ENCODE measurements at regions not wholly inside any gene's neighbourhood (a gene's known extent, or its start where the extent isn't known, plus 50 kb on each side); places are given as distances from the start of the nearest gene placed in this dataset.

DNA sequence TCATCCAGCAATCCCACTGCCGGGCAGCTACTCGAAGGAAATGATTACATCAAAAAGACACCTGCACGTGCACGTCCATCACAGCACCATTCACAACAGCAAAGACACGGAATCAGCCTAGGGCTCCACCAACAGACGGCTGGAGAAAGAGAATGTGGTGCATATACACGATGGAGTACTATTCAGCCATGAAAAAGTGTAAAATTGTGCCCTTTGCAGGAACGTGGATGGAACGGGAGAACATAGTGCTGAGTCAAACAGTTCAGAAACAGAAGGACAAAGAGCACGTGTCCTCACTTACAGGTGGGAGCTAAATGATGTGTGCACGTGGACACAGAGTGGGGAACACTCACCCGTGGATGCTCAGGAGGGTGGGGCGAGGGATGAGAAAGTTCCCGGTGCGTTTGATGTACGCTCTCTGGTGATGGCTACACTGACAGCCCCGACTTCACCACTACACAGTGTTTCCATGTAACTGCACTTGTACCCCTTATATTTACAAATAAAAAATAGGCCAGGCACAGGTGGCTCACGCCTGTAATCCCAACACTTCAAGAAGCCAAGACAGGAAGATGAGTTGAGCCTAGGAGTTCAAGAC, 92.0 kb downstream of the PDGFA start:
- Mint-ChIP-seq H3K27ac (no peak overlapping the region), H3K4me3 (no peak overlapping the region), H3K27me3 (no peaks in the 10 kb centered on the region), H3K9me3 (no peaks in the 10 kb centered on the region), H3K4me1 (no peaks in the 10 kb centered on the region), H3K36me3 (no peaks in the 10 kb centered on the region)
- ATAC-seq (ENCODE audit: low read depth) (no peak), DNase-seq (no peak)
- POLR2A ChIA-PET: interaction anchor here (0.6 kb wide), 1 partner anchor 82 kb away, joined by 3 read pairs; no protein-coding TSS in a partner anchor

GRCh38 chr7:428387-428786, 91.3 kb downstream of the PDGFA start:
- no peak overlapping the region for H3K27ac Mint-ChIP-seq
- no peaks in the 10 kb centered on the region for H3K27me3 Mint-ChIP-seq
- no peak overlapping the region for H3K4me3 Mint-ChIP-seq
- no peaks in the 10 kb centered on the region for H3K4me1 Mint-ChIP-seq
- no peak for DNase-seq
- H3K36me3 Mint-ChIP-seq: no peaks in the 10 kb centered on the region
- POLR2A ChIA-PET: interaction anchor here (0.6 kb wide), 1 partner anchor 83 kb away, joined by 3 read pairs; no protein-coding TSS in a partner anchor
- ATAC-seq (ENCODE audit: low read depth): no peak
- no peaks in the 10 kb centered on the region for H3K9me3 Mint-ChIP-seq

- H3K4me1 Mint-ChIP-seq: no peaks in the 10 kb centered on the region
Observed at GRCh38 chr7:428927-429827, 90.5 kb downstream of the PDGFA start.

DNA sequence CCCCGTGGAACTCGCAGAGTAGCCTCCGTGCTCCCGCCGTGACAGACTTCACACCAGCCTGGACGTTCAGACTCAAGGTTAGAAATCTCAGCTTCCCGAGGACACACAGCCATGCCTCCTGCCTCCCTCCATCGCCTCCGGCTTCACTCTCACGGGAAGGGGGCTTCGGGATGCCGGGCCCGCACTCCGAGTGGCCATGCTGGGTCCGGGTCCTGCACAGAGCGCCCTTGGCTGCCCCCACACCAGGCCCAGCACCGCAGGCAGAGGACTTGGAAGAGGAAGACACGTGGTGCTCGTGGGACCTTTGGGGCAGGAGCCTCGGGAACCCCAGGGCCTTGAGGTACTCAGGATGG, 89.8 kb downstream of the PDGFA start:
- H3K27me3 Mint-ChIP-seq: no peaks in the 10 kb centered on the region
- H3K27ac Mint-ChIP-seq: no peak overlapping the region
- DNase-seq: no peak
- no peaks in the 10 kb centered on the region for H3K4me1 Mint-ChIP-seq
- H3K9me3 Mint-ChIP-seq: no peaks in the 10 kb centered on the region
- H3K36me3 Mint-ChIP-seq: no peaks in the 10 kb centered on the region
- ATAC-seq (ENCODE audit: low read depth): no peak
- H3K4me3 Mint-ChIP-seq: no peak overlapping the region
- POLR2A ChIA-PET: no interaction called here

More at GRCh38 chr7:428927-429827, 90.5 kb downstream of the PDGFA start:
- ATAC-seq (ENCODE audit: low read depth) (no peak), DNase-seq (no peak)
- Mint-ChIP-seq H3K27me3 (no peaks in the 10 kb centered on the region), H3K27ac (no peak overlapping the region), H3K4me3 (no peak overlapping the region), H3K9me3 (no peaks in the 10 kb centered on the region), H3K36me3 (no peaks in the 10 kb centered on the region)
- POLR2A ChIA-PET: no interaction called here

DNA sequence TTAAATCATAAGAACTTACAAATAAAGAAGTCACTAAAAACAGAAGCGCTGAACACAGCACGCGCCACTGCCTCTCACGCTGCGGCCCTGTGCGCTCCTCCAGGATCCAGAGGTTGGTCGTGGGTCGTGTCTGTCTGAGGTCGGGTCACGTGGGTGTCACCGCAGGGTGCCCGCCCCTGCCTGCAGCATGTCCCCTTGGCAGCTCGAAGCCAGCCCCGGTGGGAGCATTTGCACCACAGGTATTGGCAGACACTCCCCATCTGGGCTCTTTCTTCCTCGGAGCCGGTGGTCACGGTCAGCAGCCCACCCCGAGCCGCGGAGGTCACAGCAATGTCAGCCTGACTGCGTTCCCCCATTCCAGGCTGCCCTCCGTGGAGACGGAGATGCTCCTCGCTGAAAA, 88.6 kb downstream of the PDGFA start:
- no peak for DNase-seq
- no peak overlapping the region for H3K27ac Mint-ChIP-seq
- POLR2A ChIA-PET: no interaction called here

DNA sequence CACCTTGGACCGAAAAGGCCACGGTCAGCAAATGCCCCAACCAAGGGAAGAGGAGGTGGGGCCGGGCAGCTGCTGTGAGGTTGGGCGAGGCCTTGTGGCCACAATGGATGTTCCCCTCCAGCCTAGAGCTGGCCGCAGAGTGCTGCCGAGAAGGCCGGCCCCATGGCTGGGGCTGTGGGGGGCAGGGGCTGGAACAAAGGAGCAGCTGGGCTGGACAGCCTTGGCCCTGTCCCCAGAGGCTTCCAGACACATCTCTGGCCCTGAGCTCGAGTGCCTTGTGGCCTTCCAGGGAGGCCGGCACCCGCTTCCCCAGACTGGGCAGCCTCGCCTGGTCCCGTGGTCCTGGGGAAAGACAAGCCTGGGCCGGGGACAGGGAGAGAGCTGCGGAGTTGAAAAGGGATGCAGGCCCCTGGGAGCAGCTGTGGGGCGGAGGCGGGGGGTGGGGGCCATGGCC, 88.0 kb downstream of the PDGFA start:
- Mint-ChIP-seq H3K4me3 (no peak overlapping the region), H3K4me1 (no peaks in the 10 kb centered on the region), H3K27me3 (no peaks in the 10 kb centered on the region), H3K36me3 (no peaks in the 10 kb centered on the region), H3K27ac (no peak overlapping the region), H3K9me3 (no peaks in the 10 kb centered on the region)
- DNase-seq: no peak
- POLR2A ChIA-PET: no interaction called here
- ATAC-seq (ENCODE audit: low read depth): no peak

More for the DNA sequence above, 88.6 kb downstream of the PDGFA start:
- H3K9me3 Mint-ChIP-seq: no peaks in the 10 kb centered on the region
- no peak overlapping the region for H3K4me3 Mint-ChIP-seq
- no peaks in the 10 kb centered on the region for H3K4me1 Mint-ChIP-seq
- ATAC-seq (ENCODE audit: low read depth): no peak
- H3K36me3 Mint-ChIP-seq: no peaks in the 10 kb centered on the region
- H3K27me3 Mint-ChIP-seq: no peaks in the 10 kb centered on the region

- H3K27ac Mint-ChIP-seq: no peak overlapping the region
- ATAC-seq (ENCODE audit: low read depth): no peak
- no peaks in the 10 kb centered on the region for H3K27me3 Mint-ChIP-seq
- H3K4me3 Mint-ChIP-seq: no peak overlapping the region
- DNase-seq: no peak
- no peaks in the 10 kb centered on the region for H3K36me3 Mint-ChIP-seq
- POLR2A ChIA-PET: no interaction called here
- no peaks in the 10 kb centered on the region for H3K9me3 Mint-ChIP-seq
- H3K4me1 Mint-ChIP-seq: no peaks in the 10 kb centered on the region
Observed at GRCh38 chr7:432256-432655, 87.4 kb downstream of the PDGFA start.

DNA sequence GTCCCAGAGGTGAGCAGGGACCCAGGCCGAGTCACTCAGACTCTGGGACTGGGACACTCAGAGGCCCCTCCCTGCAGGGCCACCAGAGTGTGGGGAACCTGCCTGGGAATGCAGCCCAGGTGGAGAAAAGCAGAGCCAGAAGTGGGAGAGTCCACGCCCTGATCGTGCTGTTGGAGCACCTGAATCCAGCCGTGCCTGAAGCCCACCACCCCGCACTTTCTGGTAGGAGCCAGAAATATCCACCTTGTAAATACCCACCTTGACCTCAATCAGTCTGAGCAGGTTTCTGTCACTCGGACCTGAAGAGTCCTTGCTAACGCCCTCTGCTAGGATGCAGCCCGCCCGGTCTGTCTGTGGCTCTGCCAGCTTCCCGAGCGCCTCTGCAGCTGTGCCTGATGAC, 86.7 kb downstream of the PDGFA start:
- H3K4me3 Mint-ChIP-seq: no peak overlapping the region
- H3K9me3 Mint-ChIP-seq: no peaks in the 10 kb centered on the region
- ATAC-seq (ENCODE audit: low read depth) (no peak), DNase-seq (no peak)
- H3K27ac Mint-ChIP-seq: no peak overlapping the region
- POLR2A ChIA-PET: no interaction called here
- no peaks in the 10 kb centered on the region for H3K27me3 Mint-ChIP-seq
- H3K36me3 Mint-ChIP-seq: no peaks in the 10 kb centered on the region
- no peaks in the 10 kb centered on the region for H3K4me1 Mint-ChIP-seq

- Mint-ChIP-seq H3K36me3 (no peaks in the 10 kb centered on the region), H3K27ac (no peak overlapping the region), H3K27me3 (no peaks in the 10 kb centered on the region), H3K9me3 (no peaks in the 10 kb centered on the region), H3K4me3 (no peak overlapping the region), H3K4me1 (no peaks in the 10 kb centered on the region)
- no peak for DNase-seq
- ATAC-seq (ENCODE audit: low read depth): no peak
- POLR2A ChIA-PET: no interaction called here
Observed at GRCh38 chr7:433558-433957, 86.1 kb downstream of the PDGFA start.

- Mint-ChIP-seq H3K36me3 (no peaks in the 10 kb centered on the region), H3K27me3 (no peaks in the 10 kb centered on the region), H3K27ac (no peak overlapping the region), H3K4me3 (peak overlapping the region; percentile 7), H3K4me1 (no peaks in the 10 kb centered on the region), H3K9me3 (no peaks in the 10 kb centered on the region)
- POLR2A ChIA-PET: no interaction called here
- no peak for ATAC-seq (ENCODE audit: low read depth)
- DNase-seq: no peak
Observed at GRCh38 chr7:434891-435629, 84.6 kb downstream of the PDGFA start.

DNA sequence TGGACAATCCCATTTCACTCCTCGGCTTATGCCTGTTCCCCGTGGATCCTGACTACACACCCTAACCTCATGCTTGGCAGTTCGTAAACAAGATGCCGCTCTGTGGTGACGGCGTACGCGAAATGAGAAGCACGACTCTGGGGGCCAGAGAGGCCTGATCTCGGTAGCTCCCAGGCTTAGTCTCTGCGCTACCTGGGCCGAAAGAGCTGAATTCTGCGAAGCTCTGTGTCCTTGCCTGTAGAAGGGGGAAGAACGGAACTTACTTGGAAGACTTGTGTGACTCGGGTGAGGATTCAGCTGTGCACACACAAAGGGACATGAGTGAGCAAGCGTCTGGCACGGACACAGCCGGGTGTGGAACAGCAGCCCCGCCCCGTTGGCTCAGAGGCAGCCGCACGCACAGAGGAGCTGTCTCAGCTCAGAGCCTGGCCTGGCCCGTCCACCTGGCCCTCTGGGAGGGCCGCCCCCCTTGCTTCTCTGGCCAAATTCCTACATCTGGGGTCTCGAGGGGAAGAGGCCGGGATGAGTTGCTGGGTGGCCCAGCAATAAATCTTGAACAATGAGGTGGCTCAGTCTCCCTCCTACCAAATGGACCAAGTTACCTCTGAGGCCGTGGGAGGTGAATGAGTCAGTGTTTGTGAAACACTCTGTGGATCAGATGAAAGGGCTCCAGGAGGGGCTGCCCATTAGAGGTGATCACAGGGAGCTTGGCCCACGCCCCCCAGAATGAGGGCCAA, 83.8 kb downstream of the PDGFA start:
- no peak for ATAC-seq (ENCODE audit: low read depth)
- Mint-ChIP-seq H3K27ac (no peak overlapping the region), H3K9me3 (peaks cover 2% of the 10 kb centered on the region), H3K27me3 (no peaks in the 10 kb centered on the region), H3K4me1 (no peaks in the 10 kb centered on the region), H3K36me3 (no peaks in the 10 kb centered on the region), H3K4me3 (no peak overlapping the region)
- no peak for DNase-seq
- POLR2A ChIA-PET: no interaction called here

- H3K9me3 Mint-ChIP-seq: peaks cover 3% of the 10 kb centered on the region
- ATAC-seq (ENCODE audit: low read depth) (no peak), DNase-seq (no peak)
- no peaks in the 10 kb centered on the region for H3K36me3 Mint-ChIP-seq
- no peaks in the 10 kb centered on the region for H3K4me1 Mint-ChIP-seq
- no peaks in the 10 kb centered on the region for H3K27me3 Mint-ChIP-seq
- no peak overlapping the region for H3K27ac Mint-ChIP-seq
- POLR2A ChIA-PET: no interaction called here
- no peak overlapping the region for H3K4me3 Mint-ChIP-seq
Observed at GRCh38 chr7:436367-437128, 83.1 kb downstream of the PDGFA start.
